AG09309 (cell line): ENCODE measurements at regions not wholly inside any gene's neighbourhood (a gene's known extent, or its start where the extent isn't known, plus 50 kb on each side); places are given as distances from the start of the nearest gene placed in this dataset.

Experiments
- DNase-seq: peaks from one replicate; pipeline ENCODE4 v3.0.0-alpha.2; 2010; ENCODE audit warnings: low read depth
- H3K4me3 ChIP-seq: 2 replicates; pipeline ENCODE4 v1.5.1; 2011; ENCODE audit warnings: mild to moderate bottlenecking, low read depth, low read length, moderate library complexity; ENCODE audit not compliant: control insufficient read depth
- TF ChIP-seq, protein P1 (sequence below): IDR thresholded peaks from 2 replicates; pipeline ENCODE4 v1.5.1; 2011; ENCODE audit warnings: mild to moderate bottlenecking, low read depth, low read length, inconsistent platforms; ENCODE audit not compliant: insufficient read depth, control insufficient read depth; ENCODE audit errors: missing control alignments

GRCh38 chr2:138853296-138853695 is 73.1 kb upstream of the NXPH2 start:
- no peak for DNase-seq
- TF ChIP-seq, protein P1, sequence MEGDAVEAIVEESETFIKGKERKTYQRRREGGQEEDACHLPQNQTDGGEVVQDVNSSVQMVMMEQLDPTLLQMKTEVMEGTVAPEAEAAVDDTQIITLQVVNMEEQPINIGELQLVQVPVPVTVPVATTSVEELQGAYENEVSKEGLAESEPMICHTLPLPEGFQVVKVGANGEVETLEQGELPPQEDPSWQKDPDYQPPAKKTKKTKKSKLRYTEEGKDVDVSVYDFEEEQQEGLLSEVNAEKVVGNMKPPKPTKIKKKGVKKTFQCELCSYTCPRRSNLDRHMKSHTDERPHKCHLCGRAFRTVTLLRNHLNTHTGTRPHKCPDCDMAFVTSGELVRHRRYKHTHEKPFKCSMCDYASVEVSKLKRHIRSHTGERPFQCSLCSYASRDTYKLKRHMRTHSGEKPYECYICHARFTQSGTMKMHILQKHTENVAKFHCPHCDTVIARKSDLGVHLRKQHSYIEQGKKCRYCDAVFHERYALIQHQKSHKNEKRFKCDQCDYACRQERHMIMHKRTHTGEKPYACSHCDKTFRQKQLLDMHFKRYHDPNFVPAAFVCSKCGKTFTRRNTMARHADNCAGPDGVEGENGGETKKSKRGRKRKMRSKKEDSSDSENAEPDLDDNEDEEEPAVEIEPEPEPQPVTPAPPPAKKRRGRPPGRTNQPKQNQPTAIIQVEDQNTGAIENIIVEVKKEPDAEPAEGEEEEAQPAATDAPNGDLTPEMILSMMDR: no peak

GRCh38 chr2:138846216-138846821 is 66.1 kb upstream of the NXPH2 start:
- no peak for DNase-seq
- TF ChIP-seq, protein P1: peak; percentile 40
- no peak overlapping the region for H3K4me3 ChIP-seq

More at GRCh38 chr2:138853296-138853695, 73.1 kb upstream of the NXPH2 start:
- H3K4me3 ChIP-seq: no peak overlapping the region

DNA sequence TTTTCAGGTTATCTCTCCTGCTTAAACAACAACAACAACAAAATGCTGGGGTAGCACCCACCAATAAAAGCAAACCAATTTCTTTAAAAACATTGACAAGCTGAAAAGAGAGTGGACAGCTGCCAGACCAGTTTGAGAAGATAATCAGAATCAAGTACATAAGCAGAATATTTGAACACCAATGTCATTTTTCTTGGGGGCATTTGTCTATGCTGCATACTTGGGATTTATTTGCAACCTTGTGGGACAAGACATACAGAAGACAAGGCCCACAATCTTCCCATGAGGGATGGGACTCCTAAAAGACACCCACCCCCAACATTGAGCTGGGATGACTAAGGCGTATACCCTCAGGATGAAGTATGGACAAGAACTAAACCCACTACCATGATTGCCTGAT is 62.2 kb upstream of the NXPH2 start:
- no peak for DNase-seq
- no peak overlapping the region for H3K4me3 ChIP-seq
- TF ChIP-seq, protein P1: no peak

DNA sequence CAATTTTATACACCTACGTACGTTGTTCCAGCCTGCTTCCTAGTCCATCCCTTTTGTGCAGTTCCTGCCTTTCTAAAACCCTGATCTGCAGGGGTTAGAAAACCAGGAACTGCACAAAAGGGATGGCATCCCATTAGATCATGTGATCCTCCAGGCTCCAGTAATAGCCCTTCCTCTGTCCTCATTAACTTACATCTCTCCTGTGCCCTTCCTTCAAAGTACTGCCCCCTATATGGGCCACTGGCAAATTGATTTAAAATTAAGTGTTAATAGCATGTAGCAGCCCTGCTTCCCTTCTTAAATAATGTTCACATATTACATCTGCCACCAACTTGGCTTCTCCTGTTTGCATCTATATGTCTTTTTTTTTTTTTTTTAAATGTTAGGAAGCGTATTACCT is 61.3 kb upstream of the NXPH2 start:
- no peak overlapping the region for H3K4me3 ChIP-seq
- no peak for DNase-seq
- TF ChIP-seq, protein P1: no peak

GRCh38 chr2:138838851-138839620 is 58.8 kb upstream of the NXPH2 start:
- H3K4me3 ChIP-seq: no peak overlapping the region
- TF ChIP-seq, protein P1: no peak
- DNase-seq: no peak

DNA sequence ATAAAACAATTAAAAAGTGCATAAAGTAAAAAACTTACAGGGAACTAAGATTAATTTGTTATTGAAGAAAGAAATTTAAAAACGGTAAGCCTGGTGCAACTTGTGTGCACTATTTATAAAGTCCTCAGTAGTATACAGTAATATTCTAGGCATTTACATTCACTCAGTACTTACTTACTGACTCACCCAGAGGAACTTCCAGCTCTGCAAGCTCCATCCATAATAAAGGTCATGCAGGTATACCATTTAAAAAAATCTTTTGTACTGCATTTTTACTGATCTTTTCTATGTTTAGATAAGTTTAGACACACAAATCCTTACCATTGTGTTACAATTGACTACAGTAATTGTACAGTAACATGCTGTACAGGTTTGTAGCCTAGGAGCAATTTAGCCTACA is 51.5 kb upstream of the NXPH2 start:
- TF ChIP-seq, protein P1: no peak
- DNase-seq: no peak
- H3K4me3 ChIP-seq: no peak overlapping the region
